ENCODE measurements at regions not wholly inside any gene's neighbourhood (a gene's known extent, or its start where the extent isn't known, plus 50 kb on each side); places are given as distances from the start of the nearest gene placed in this dataset.

GRCh38 chr2:62379566-62379965 lies 126.4 kb downstream of the TMEM17 start:
- no peak overlapping the region for H2AFZ ChIP-seq (ENCODE audit: low read depth, low read length)
- no peaks in the 10 kb centered on the region for H3K27me3 ChIP-seq (ENCODE audit: insufficient read depth, low read length)
- H3K36me3 ChIP-seq (ENCODE audit: insufficient read depth, low read length), result no peaks in the 10 kb centered on the region
- H3K4me1 ChIP-seq (ENCODE audit: insufficient read depth, low read length), result no peaks in the 10 kb centered on the region
- H3K4me3 ChIP-seq (ENCODE audit: low read length), result no peak overlapping the region
- H3K9me3 ChIP-seq (ENCODE audit: low read length), result no peaks in the 10 kb centered on the region

- Histone ChIP-seq H3K4me3 (ENCODE audit: low read length) (no peak overlapping the region), H3K36me3 (ENCODE audit: insufficient read depth, low read length) (no peaks in the 10 kb centered on the region), H3K9me3 (ENCODE audit: low read length) (peaks cover 2% of the 10 kb centered on the region), H2AFZ (ENCODE audit: low read depth, low read length) (no peak overlapping the region), H3K4me1 (ENCODE audit: insufficient read depth, low read length) (no peaks in the 10 kb centered on the region), H3K27me3 (ENCODE audit: insufficient read depth, low read length) (no peaks in the 10 kb centered on the region)
These were observed 130.9 kb downstream of the TMEM17 start for GRCh38 chr2:62375113-62375420.

GRCh38 chr2:62374301-62375112 lies 131.5 kb downstream of the TMEM17 start:
- Histone ChIP-seq H3K36me3 (ENCODE audit: insufficient read depth, low read length) (no peaks in the 10 kb centered on the region), H3K4me1 (ENCODE audit: insufficient read depth, low read length) (no peaks in the 10 kb centered on the region), H3K9me3 (ENCODE audit: low read length) (peaks cover 2% of the 10 kb centered on the region), H3K27me3 (ENCODE audit: insufficient read depth, low read length) (no peaks in the 10 kb centered on the region), H2AFZ (ENCODE audit: low read depth, low read length) (no peak overlapping the region), H3K4me3 (ENCODE audit: low read length) (no peak overlapping the region)

- Histone ChIP-seq H3K4me1 (ENCODE audit: insufficient read depth, low read length) (no peaks in the 10 kb centered on the region), H2AFZ (ENCODE audit: low read depth, low read length) (no peak overlapping the region), H3K4me3 (ENCODE audit: low read length) (no peak overlapping the region), H3K27me3 (ENCODE audit: insufficient read depth, low read length) (no peaks in the 10 kb centered on the region), H3K9me3 (ENCODE audit: low read length) (peaks cover 2% of the 10 kb centered on the region), H3K36me3 (ENCODE audit: insufficient read depth, low read length) (no peaks in the 10 kb centered on the region)
These were observed 133.2 kb downstream of the TMEM17 start for GRCh38 chr2:62372824-62373223.

- no peak overlapping the region for H2AFZ ChIP-seq (ENCODE audit: low read depth, low read length)
- no peaks in the 10 kb centered on the region for H3K36me3 ChIP-seq (ENCODE audit: insufficient read depth, low read length)
- H3K9me3 ChIP-seq (ENCODE audit: low read length), result peaks cover 2% of the 10 kb centered on the region
- H3K27me3 ChIP-seq (ENCODE audit: insufficient read depth, low read length), result no peaks in the 10 kb centered on the region
- H3K4me1 ChIP-seq (ENCODE audit: insufficient read depth, low read length), result no peaks in the 10 kb centered on the region
- no peak overlapping the region for H3K4me3 ChIP-seq (ENCODE audit: low read length)
These were observed 135.4 kb downstream of the TMEM17 start for GRCh38 chr2:62370321-62371250.

GRCh38 chr2:62369541-62370202 lies 136.3 kb downstream of the TMEM17 start:
- Histone ChIP-seq H3K27me3 (ENCODE audit: insufficient read depth, low read length) (no peaks in the 10 kb centered on the region), H3K36me3 (ENCODE audit: insufficient read depth, low read length) (no peaks in the 10 kb centered on the region), H3K4me1 (ENCODE audit: insufficient read depth, low read length) (no peaks in the 10 kb centered on the region), H3K9me3 (ENCODE audit: low read length) (peaks cover 2% of the 10 kb centered on the region), H3K4me3 (ENCODE audit: low read length) (no peak overlapping the region), H2AFZ (ENCODE audit: low read depth, low read length) (no peak overlapping the region)

GRCh38 chr2:62364791-62365528 lies 141.0 kb downstream of the TMEM17 start:
- no peaks in the 10 kb centered on the region for H3K4me1 ChIP-seq (ENCODE audit: insufficient read depth, low read length)
- no peak overlapping the region for H2AFZ ChIP-seq (ENCODE audit: low read depth, low read length)
- H3K4me3 ChIP-seq (ENCODE audit: low read length), result no peak overlapping the region
- no peaks in the 10 kb centered on the region for H3K27me3 ChIP-seq (ENCODE audit: insufficient read depth, low read length)
- H3K9me3 ChIP-seq (ENCODE audit: low read length), result no peaks in the 10 kb centered on the region
- H3K36me3 ChIP-seq (ENCODE audit: insufficient read depth, low read length), result no peaks in the 10 kb centered on the region

GRCh38 chr2:62363166-62363565 lies 142.8 kb downstream of the TMEM17 start:
- Histone ChIP-seq H3K27me3 (ENCODE audit: insufficient read depth, low read length) (no peaks in the 10 kb centered on the region), H3K36me3 (ENCODE audit: insufficient read depth, low read length) (no peaks in the 10 kb centered on the region), H3K4me1 (ENCODE audit: insufficient read depth, low read length) (no peaks in the 10 kb centered on the region), H2AFZ (ENCODE audit: low read depth, low read length) (no peak overlapping the region), H3K4me3 (ENCODE audit: low read length) (no peak overlapping the region), H3K9me3 (ENCODE audit: low read length) (no peaks in the 10 kb centered on the region)

- no peaks in the 10 kb centered on the region for H3K4me1 ChIP-seq (ENCODE audit: insufficient read depth, low read length)
- H3K4me3 ChIP-seq (ENCODE audit: low read length), result no peak overlapping the region
- H2AFZ ChIP-seq (ENCODE audit: low read depth, low read length), result no peak overlapping the region
- no peaks in the 10 kb centered on the region for H3K36me3 ChIP-seq (ENCODE audit: insufficient read depth, low read length)
- no peaks in the 10 kb centered on the region for H3K9me3 ChIP-seq (ENCODE audit: low read length)
- no peaks in the 10 kb centered on the region for H3K27me3 ChIP-seq (ENCODE audit: insufficient read depth, low read length)
These were observed 143.4 kb downstream of the TMEM17 start for GRCh38 chr2:62362561-62362960.

- H3K4me1 ChIP-seq (ENCODE audit: insufficient read depth, low read length), result no peaks in the 10 kb centered on the region
- no peak overlapping the region for H2AFZ ChIP-seq (ENCODE audit: low read depth, low read length)
- H3K4me3 ChIP-seq (ENCODE audit: low read length), result no peak overlapping the region
- H3K36me3 ChIP-seq (ENCODE audit: insufficient read depth, low read length), result no peaks in the 10 kb centered on the region
- H3K27me3 ChIP-seq (ENCODE audit: insufficient read depth, low read length), result no peaks in the 10 kb centered on the region
- H3K9me3 ChIP-seq (ENCODE audit: low read length), result no peaks in the 10 kb centered on the region
These were observed 144.0 kb downstream of the TMEM17 start for GRCh38 chr2:62361964-62362363.

GRCh38 chr2:62354771-62355561 lies 151.0 kb downstream of the TMEM17 start:
- no peaks in the 10 kb centered on the region for H3K36me3 ChIP-seq (ENCODE audit: insufficient read depth, low read length)
- H3K27me3 ChIP-seq (ENCODE audit: insufficient read depth, low read length), result no peaks in the 10 kb centered on the region
- no peak overlapping the region for H2AFZ ChIP-seq (ENCODE audit: low read depth, low read length)
- no peaks in the 10 kb centered on the region for H3K9me3 ChIP-seq (ENCODE audit: low read length)
- H3K4me3 ChIP-seq (ENCODE audit: low read length), result no peak overlapping the region
- H3K4me1 ChIP-seq (ENCODE audit: insufficient read depth, low read length), result no peaks in the 10 kb centered on the region

GRCh38 chr2:62352031-62352430 lies 154.0 kb downstream of the TMEM17 start:
- H3K36me3 ChIP-seq (ENCODE audit: insufficient read depth, low read length), result no peaks in the 10 kb centered on the region
- no peak overlapping the region for H3K4me3 ChIP-seq (ENCODE audit: low read length)
- no peaks in the 10 kb centered on the region for H3K9me3 ChIP-seq (ENCODE audit: low read length)

More at GRCh38 chr2:62352031-62352430, 154.0 kb downstream of the TMEM17 start:
- H2AFZ ChIP-seq (ENCODE audit: low read depth, low read length), result no peak overlapping the region
- no peaks in the 10 kb centered on the region for H3K4me1 ChIP-seq (ENCODE audit: insufficient read depth, low read length)
- H3K27me3 ChIP-seq (ENCODE audit: insufficient read depth, low read length), result no peaks in the 10 kb centered on the region
